Mesenchymal stem cell (in vitro differentiated cells and primary cell): ENCODE measurements at regions not wholly inside any gene's neighbourhood (a gene's known extent, or its start where the extent isn't known, plus 50 kb on each side); places are given as distances from the start of the nearest gene placed in this dataset.
A peak's percentile ranks its signal among the peaks of the same experiment; 100 is the strongest.

Source experiments
- DNase-seq: peaks from one replicate; pipeline ENCODE4 v3.0.0-alpha.2; 2013
- H2AFZ ChIP-seq: one replicate; pipeline ENCODE4 v1.6.1; 2013; ENCODE audit warnings: low read depth, mild to moderate bottlenecking, control low read depth, inconsistent platforms, low read length, moderate library complexity
- H2AK5ac ChIP-seq: 2 replicates; pipeline ENCODE4 v1.6.1; 2013; ENCODE audit warnings: low read length, moderate library complexity, mild to moderate bottlenecking, inconsistent platforms; ENCODE audit not compliant: severe bottlenecking
- H2BK120ac ChIP-seq: one replicate; pipeline ENCODE4 v1.6.1; 2013; ENCODE audit warnings: low read depth, mild to moderate bottlenecking, inconsistent platforms, low read length, moderate library complexity
- H2BK12ac ChIP-seq, 2 experiments: one replicate each; pipeline ENCODE4 v1.6.1; 2013; ENCODE audit warnings: inconsistent platforms in 2 of 2, low read length in 2 of 2, mild to moderate bottlenecking in 2 of 2, moderate library complexity in 2 of 2, control low read depth in 1 of 2
- H2BK15ac ChIP-seq: one replicate; pipeline ENCODE4 v1.6.1; 2013; ENCODE audit warnings: mild to moderate bottlenecking, low read depth, inconsistent platforms; ENCODE audit not compliant: poor library complexity, severe bottlenecking
- H2BK5ac ChIP-seq: 2 replicates; pipeline ENCODE4 v1.6.1; 2013; ENCODE audit warnings: low read depth, mild to moderate bottlenecking, low read length, control low read depth, inconsistent platforms; ENCODE audit not compliant: poor library complexity, severe bottlenecking
- H3K14ac ChIP-seq, 2 experiments: one replicate each; pipeline ENCODE4 v1.6.1; 2013; ENCODE audit warnings: inconsistent platforms in 2 of 2, low read length in 2 of 2, control low read depth in 1 of 2, mild to moderate bottlenecking in 1 of 2, moderate library complexity in 1 of 2
- H3K18ac ChIP-seq, 2 experiments: one replicate each; pipeline ENCODE4 v1.6.1; 2013; ENCODE audit warnings: inconsistent platforms in 2 of 2, low read length in 2 of 2, control low read depth in 1 of 2, low read depth in 1 of 2, mild to moderate bottlenecking in 1 of 2
- H3K23ac ChIP-seq, 2 experiments: one replicate each; pipeline ENCODE4 v1.6.1; 2013; ENCODE audit warnings: inconsistent platforms in 2 of 2, low read length in 2 of 2, mild to moderate bottlenecking in 2 of 2, moderate library complexity in 2 of 2, control low read depth in 1 of 2
- H3K27ac ChIP-seq: 2 replicates; pipeline ENCODE4 v1.5.1; 2013; ENCODE audit warnings: mild to moderate bottlenecking, moderate library complexity, low read length, control low read depth, inconsistent platforms; ENCODE audit not compliant: poor library complexity, severe bottlenecking
- H3K27me3 ChIP-seq, 2 experiments: 2 replicates each; pipeline versions ENCODE4 v1.6.1 to v1.7.0; 2013; ENCODE audit warnings: low read length in 2 of 2, mild to moderate bottlenecking in 2 of 2, moderate library complexity in 2 of 2, control low read depth in 1 of 2, inconsistent platforms in 1 of 2; ENCODE audit not compliant: control insufficient read depth in 1 of 2, insufficient read depth in 1 of 2
- H3K36me3 ChIP-seq, 2 experiments: 2 replicates each; pipeline versions ENCODE4 v1.6.1 to v1.7.0; 2013; ENCODE audit warnings: low read length in 2 of 2, control low read depth in 1 of 2, inconsistent platforms in 1 of 2, low read depth in 1 of 2, mild to moderate bottlenecking in 1 of 2; ENCODE audit not compliant: insufficient read depth in 2 of 2, control insufficient read depth in 1 of 2
- H3K4ac ChIP-seq, 2 experiments: one replicate each; pipeline ENCODE4 v1.6.1; 2013; ENCODE audit warnings: inconsistent platforms in 2 of 2, low read length in 2 of 2, mild to moderate bottlenecking in 2 of 2, moderate library complexity in 2 of 2, control low read depth in 1 of 2, low read depth in 1 of 2
- H3K4me1 ChIP-seq: 2 replicates; pipeline ENCODE4 v1.6.1; 2013; ENCODE audit warnings: low read depth, low read length, control low read depth; ENCODE audit not compliant: control insufficient read depth, insufficient read depth
- H3K4me2 ChIP-seq: 2 replicates; pipeline ENCODE4 v1.6.1; 2013; ENCODE audit warnings: low read length, mild to moderate bottlenecking, inconsistent platforms; ENCODE audit not compliant: poor library complexity, severe bottlenecking
- H3K4me3 ChIP-seq, 2 experiments: 2 replicates each; pipeline versions ENCODE4 v1.5.1 to v1.7.0; 2013; ENCODE audit warnings: low read length in 2 of 2, mild to moderate bottlenecking in 2 of 2, control low read depth in 1 of 2, low read depth in 1 of 2; ENCODE audit not compliant: insufficient read depth in 1 of 2
- H3K79me1 ChIP-seq: replicated peaks from 2 replicates; pipeline ENCODE4 v1.6.1; 2013; ENCODE audit warnings: mild to moderate bottlenecking, control low read depth, low read length, inconsistent platforms; ENCODE audit not compliant: poor library complexity, severe bottlenecking
- H3K9ac ChIP-seq: 2 replicates; pipeline ENCODE4 v1.7.0; 2013; ENCODE audit warnings: mild to moderate bottlenecking, low read length, moderate library complexity
- H3K9me3 ChIP-seq: 2 replicates; pipeline ENCODE4 v1.7.0; 2013; ENCODE audit warnings: mild to moderate bottlenecking, low read length; ENCODE audit not compliant: control insufficient read depth
- H4K8ac ChIP-seq: one replicate; pipeline ENCODE4 v1.6.1; 2013; ENCODE audit warnings: inconsistent platforms, mild to moderate bottlenecking, low read length, moderate library complexity
- H4K91ac ChIP-seq: one replicate; pipeline ENCODE4 v1.6.1; 2013; ENCODE audit warnings: mild to moderate bottlenecking, low read length, inconsistent platforms
- WGBS: methylation state at CpG from one replicate; pipeline ENCODE4 v1.1.7; 2013; ENCODE audit warnings: mixed read lengths; 5-methylcytosine and 5-hydroxymethylcytosine counted together

DNA sequence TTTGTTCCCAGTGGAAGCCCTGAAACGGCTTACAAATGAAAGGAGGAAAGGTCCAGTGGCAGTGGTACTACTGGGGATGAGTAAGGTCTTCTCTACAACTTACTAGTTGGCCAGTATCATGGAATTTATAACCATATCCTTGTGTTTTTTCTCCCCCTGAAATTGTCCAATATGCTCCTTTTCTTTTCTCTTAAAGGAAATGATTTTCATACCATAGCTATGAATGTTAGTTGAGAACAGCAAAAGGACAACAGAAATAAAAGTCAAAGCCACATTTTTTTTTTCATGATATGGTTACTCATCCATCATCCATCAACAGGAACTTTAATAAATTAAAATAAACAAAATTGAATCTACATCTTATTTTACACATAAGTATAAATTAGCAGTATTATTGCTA lies 450.4 kb downstream of the MFSD1 start:
- no peak overlapping the region for H2BK12ac ChIP-seq
- no peak overlapping the region for H2AFZ ChIP-seq
- no peak overlapping the region for H3K4me2 ChIP-seq
- peak overlapping the region; percentile 47 for H3K9ac ChIP-seq
- H3K23ac ChIP-seq: no peak overlapping the region
- H3K14ac ChIP-seq: no peak overlapping the region
- H2AK5ac ChIP-seq: no peak overlapping the region
- DNase-seq: peak; percentile 42
- H3K4ac ChIP-seq: no peak overlapping the region
- no peaks in the 10 kb centered on the region for H3K36me3 ChIP-seq
- no peaks in the 10 kb centered on the region for H3K4me1 ChIP-seq
- no peak overlapping the region for H2BK15ac ChIP-seq
- no peaks in the 10 kb centered on the region for H3K9me3 ChIP-seq
- H3K27me3 ChIP-seq: no peaks in the 10 kb centered on the region
- H2BK120ac ChIP-seq: no peak overlapping the region
- H4K91ac ChIP-seq: no peak overlapping the region
- no peak overlapping the region for H2BK5ac ChIP-seq
- H3K79me1 ChIP-seq: no peaks in the 10 kb centered on the region
- H3K4me3 ChIP-seq: peak overlapping the region in 1 of 2 experiments; percentile 23
- H3K18ac ChIP-seq: no peak overlapping the region
- no CpG with 5 or more reads among the region's 1 CpG for WGBS
- no peak overlapping the region for H3K27ac ChIP-seq
- peak overlapping the region; percentile 59 for H4K8ac ChIP-seq

DNA sequence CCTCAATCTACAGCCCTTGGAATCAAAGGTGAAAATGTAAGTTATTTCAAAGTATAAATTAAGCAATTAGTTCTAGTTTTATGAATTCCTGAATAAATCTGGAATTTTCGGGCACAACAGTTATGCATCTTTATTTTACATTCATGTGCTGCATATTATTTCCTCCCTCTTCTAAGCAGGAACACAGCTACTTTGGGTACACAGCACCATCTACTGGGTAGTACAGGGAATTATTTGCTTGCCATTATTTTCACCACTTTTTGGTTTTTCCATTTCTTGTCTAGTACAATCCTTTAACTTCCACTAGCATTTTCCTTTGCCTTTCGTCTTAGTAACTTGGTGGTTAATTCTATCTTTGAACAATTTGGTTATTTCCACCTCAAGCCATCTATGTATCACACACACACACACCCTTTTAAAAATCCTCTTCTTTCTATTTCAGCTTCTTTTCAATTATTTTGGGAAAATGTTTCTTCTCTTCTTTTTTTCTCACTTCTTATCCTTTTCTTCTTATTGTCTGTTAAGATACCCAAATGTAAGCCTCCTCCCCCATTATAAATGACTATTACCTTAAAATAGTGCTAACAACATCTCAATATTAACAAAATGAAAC lies 451.0 kb downstream of the MFSD1 start:
- no peaks in the 10 kb centered on the region for H3K36me3 ChIP-seq
- no peaks in the 10 kb centered on the region for H3K4me1 ChIP-seq
- no peak overlapping the region for H3K4ac ChIP-seq
- H2BK5ac ChIP-seq: no peak overlapping the region
- no peak overlapping the region for H2BK120ac ChIP-seq
- no peak overlapping the region for H2BK12ac ChIP-seq
- no peak overlapping the region for H4K8ac ChIP-seq
- H3K4me2 ChIP-seq: no peak overlapping the region
- H4K91ac ChIP-seq: no peak overlapping the region
- no peak overlapping the region for H3K27ac ChIP-seq
- no peak overlapping the region for H3K14ac ChIP-seq
- no peak overlapping the region for H2AFZ ChIP-seq
- no peaks in the 10 kb centered on the region for H3K79me1 ChIP-seq
- DNase-seq: peak; percentile 73
- no peaks in the 10 kb centered on the region for H3K27me3 ChIP-seq
- no peak overlapping the region for H2AK5ac ChIP-seq
- WGBS: 12% methylated on average over 1 of the region's 2 CpGs
- H3K18ac ChIP-seq: no peak overlapping the region
- H3K4me3 ChIP-seq: no peak overlapping the region
- H3K23ac ChIP-seq: no peak overlapping the region
- no peaks in the 10 kb centered on the region for H3K9me3 ChIP-seq
- H2BK15ac ChIP-seq: no peak overlapping the region
- H3K9ac ChIP-seq: peak overlapping the region; percentile 31

DNA sequence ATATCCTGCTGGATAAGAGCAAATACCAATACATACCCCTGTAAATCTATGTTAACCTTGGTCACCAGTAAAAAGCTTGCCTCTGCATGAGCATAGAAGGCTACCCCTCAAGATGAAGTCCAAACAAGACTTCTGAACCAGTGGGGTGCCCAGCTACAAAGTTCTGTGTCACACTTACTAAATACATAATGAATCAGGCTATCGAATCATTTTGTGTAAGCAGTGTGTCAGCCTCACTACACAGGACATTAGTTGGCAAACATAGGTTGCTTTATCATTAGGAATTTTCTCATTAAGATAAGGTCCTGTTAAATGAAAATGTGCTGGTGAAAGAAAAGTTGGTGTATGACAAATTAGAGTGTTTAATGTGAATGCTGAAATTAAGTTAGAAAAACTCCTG lies 452.0 kb downstream of the MFSD1 start:
- Histone ChIP-seq H3K18ac (no peak overlapping the region), H4K91ac (no peak overlapping the region), H3K23ac (no peak overlapping the region), H2BK5ac (no peak overlapping the region), H3K4me2 (no peak overlapping the region), H3K9ac (peak overlapping the region; percentile 31), H3K36me3 (no peaks in the 10 kb centered on the region), H4K8ac (no peak overlapping the region), H3K4ac (no peak overlapping the region), H3K4me3 (no peak overlapping the region), H2AK5ac (no peak overlapping the region), H3K79me1 (no peaks in the 10 kb centered on the region), H2AFZ (no peak overlapping the region), H2BK15ac (no peak overlapping the region), H2BK12ac (no peak overlapping the region), H3K4me1 (peaks cover 2% of the 10 kb centered on the region), H3K27me3 (no peaks in the 10 kb centered on the region), H3K27ac (no peak overlapping the region), H3K9me3 (no peaks in the 10 kb centered on the region), H3K14ac (no peak overlapping the region), H2BK120ac (no peak overlapping the region)
- WGBS: 80% methylated on average over 1 of the region's 1 CpG
- DNase-seq: no peak

DNA sequence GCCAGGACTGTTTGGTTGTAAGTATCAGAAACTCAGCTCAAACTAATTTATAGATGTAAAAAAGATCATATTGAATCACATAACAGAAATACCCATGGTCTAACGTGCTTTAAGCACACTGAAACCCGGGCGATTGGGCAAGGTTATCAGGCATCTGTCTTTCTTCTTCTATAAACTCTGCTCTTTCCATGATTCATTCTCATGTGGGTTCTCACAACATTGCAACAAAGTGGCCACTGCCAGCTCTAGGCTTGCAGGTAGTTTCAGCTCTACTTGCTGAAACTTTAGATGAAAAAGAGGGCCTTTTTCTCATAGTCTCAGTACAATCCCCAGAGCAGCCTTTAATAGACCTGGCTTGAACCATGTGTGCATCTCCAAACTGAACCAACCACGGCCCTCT lies 456.1 kb downstream of the MFSD1 start:
- Histone ChIP-seq H2BK5ac (no peak overlapping the region), H3K9ac (no peak overlapping the region), H3K18ac (no peak overlapping the region), H3K9me3 (no peaks in the 10 kb centered on the region), H3K36me3 (no peaks in the 10 kb centered on the region), H4K91ac (no peak overlapping the region), H2BK120ac (no peak overlapping the region), H3K4ac (no peak overlapping the region), H3K27me3 (peaks cover 0 to 8% of the 10 kb centered on the region in 2 experiments), H3K14ac (no peak overlapping the region), H3K4me2 (no peak overlapping the region), H3K23ac (no peak overlapping the region), H2BK12ac (no peak overlapping the region), H4K8ac (no peak overlapping the region), H3K79me1 (no peaks in the 10 kb centered on the region), H2AK5ac (no peak overlapping the region), H2BK15ac (no peak overlapping the region), H3K4me1 (peaks cover 4% of the 10 kb centered on the region), H3K4me3 (no peak overlapping the region), H2AFZ (no peak overlapping the region), H3K27ac (no peak overlapping the region)
- WGBS: 84% methylated on average over 4 of the region's 4 CpGs
- no peak for DNase-seq
